Activated CD4-positive, alpha-beta T cell treated with anti-CD3 and anti-CD28 coated beads, Interleukin-2, amount 50 U/mL, for 48 hours (primary cell): ENCODE measurements at regions not wholly inside any gene's neighbourhood (a gene's known extent, or its start where the extent isn't known, plus 50 kb on each side); places are given as distances from the start of the nearest gene placed in this dataset.
"Not testable (repeated sequence)": the region's sequence is repeated elsewhere in the genome, so short reads cannot be mapped to it uniquely, and the experiment has no call there.

Source experiments
- DNase-seq, 2 experiments: peaks; one replicate each; pipeline ENCODE4 v3.0.0-alpha.2; 2020

DNA sequence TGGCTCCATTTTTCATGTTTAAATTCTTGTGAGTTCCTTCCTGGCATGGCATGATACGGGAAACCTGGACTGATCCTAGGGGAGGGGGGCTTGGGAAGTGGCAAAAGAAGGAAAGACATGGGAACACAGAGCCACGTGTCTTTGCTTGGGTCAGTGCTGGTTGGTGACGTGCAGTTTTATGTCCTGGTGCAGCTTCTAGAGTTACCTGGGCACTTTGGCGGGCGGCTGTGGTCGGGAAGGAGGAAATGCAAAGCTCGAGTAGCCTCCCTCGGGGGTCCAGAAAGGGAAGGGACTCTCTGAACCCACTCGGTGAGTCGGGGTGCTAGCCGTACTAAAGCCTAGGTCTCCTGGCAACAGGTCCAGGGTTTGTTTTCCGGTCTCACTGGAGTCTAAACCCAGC is 94.6 kb downstream of the APOB start:
- no peak for DNase-seq

GRCh38 chr2:20946468-20946867 is 97.4 kb downstream of the APOB start:
- no peak for DNase-seq

DNA sequence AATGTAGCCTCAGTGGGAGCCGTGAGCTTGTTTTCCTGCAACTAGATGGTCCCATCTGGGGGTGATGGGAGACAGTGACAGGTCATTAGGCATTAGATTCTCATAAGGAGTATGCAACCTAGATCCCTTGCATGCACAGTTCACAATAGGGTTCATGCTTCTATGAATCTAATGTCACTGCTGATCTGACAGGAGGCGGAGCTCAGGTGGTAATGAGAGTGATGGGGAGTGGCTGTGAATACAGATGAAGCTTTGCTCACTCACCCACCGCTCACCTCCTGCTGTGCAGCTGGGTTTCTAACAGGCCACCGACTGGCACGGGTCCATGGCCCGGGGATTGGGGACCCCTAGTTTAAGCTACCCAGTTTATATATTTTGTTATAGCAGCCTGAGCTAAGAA is 100.2 kb downstream of the APOB start:
- not testable (repeated sequence) for DNase-seq

DNA sequence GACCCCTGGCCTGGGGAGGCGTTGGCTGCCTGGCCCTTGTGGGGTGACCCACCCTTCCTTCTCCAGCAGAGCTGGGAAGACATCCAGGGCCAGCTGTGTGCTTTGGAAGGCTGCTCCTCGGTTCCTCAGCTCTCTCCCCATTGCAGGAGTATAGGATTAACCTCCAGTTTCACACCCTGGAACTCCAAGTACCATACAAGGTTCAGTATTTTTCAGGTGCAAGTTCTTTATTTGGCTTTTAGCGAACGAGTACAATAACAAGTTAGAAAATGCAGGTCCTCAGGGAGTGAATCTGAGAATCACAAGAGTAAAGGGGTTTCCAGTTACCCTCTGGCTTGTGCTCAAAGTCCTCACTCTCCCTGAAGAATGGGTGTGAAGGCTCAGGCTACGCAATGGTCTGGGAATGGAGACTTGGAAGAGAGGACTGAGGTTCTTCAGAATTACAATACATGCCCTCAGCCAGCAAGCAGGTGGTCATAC is 101.2 kb downstream of the APOB start:
- DNase-seq = no peak

GRCh38 chr2:20940856-20941255 is 103.0 kb downstream of the APOB start:
- no peak for DNase-seq

DNA sequence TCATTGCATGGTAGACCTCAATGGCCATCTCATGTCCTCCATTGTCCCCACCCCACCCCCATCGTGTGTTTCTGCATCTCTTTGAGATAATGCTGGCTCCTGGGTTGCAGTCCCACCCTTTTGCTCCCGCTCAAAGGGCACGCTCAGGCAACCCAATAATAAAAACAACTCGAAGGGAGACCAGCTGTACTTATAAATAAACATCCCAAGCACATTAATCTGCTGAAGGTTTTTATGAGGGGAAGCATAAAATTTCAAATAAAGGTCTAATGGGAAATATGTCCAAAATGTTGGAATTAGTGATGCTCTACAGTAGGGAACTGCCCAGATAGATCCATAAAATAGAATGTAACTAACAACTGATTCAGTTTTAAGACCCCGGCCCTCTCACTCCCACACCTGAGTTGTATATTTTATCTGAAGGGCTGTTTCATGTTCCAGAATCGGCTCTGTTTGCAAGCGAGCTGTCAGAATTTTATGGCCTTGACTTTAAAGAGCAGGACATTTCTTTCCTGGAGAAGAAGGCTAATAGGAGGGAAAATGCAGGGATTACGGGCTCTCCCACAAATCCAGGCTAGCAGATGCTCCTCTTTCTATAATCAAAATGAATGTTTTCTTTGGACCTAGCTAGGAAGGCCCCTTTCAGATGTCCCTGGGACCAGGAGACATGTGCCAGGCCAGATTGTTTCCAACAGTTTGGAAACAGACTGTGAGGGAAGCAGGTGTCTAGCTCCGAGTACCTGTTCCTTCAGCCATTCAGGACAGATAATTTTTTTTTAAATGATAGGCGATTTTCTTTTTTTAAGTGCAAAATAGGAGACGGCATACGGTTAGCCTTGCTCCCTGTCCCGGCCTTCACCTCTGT is 103.7 kb downstream of the APOB start:
- no peak for DNase-seq

DNA sequence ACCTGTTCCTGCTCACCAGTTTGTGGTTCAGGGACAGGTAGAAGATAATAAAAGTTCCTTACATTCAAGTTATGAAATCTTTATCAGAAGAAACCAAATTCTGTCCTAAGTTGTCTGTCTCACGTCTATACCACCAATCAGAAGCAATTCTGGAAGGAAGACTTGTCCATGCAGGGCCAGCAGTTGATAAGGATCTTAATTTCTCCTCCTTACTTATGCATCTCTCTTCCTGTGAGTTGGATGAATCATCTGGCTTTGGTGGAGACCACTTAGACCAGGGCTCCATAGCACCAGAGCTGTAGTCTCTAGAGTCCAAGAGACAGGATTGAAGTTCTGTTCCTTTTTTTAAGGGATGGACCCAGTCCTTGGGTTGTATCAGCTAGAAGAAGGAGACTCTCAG is 106.5 kb downstream of the APOB start:
- DNase-seq = no peak

DNA sequence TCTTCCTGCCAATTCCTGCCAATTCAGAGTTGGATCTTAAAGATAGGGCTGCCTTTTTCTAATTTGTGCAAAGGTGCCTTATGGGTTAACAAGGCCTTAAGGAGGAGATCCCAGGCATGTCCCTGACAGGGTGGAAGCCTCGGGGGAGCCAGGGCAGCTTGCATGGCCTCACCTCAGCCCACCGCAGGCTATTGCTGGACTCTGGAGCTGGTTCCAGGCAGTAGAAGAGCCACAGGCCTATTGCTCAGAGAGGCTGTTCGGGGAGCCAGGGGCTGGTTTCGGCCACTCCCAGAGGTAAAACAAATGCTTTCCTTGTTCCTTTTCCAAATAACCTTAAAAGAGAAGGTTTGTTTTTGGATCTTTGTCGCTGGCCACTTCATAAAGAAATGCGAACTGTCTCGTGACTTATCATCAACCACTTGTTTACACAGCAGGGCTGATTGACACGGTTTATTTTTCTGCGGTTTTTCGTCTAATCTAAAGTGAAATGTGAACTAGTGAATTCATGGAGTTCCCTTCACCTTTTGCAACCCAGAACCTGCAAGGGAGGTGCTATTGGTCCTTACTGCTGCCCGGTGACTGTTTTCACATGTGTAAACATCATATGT is 108.6 kb downstream of the APOB start:
- no peak for DNase-seq

DNA sequence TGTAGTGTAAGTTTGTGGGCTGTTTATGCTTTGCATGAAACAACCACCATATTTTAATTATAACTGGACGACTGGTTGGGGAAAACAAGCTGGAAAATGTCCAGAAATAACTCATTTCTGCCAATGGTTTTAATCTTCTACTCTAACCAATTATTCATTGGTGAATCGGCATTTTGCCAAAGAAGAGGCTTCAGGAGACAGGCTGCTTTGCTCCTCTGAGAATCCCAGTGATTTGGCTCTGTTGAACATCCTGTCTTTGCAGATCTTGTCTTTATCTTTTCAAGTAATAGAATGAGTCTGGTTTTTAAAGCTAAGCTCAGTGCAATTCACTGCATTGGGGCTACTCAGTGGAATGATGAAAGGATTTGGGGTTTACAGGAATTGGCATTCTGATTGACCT is 109.6 kb downstream of the APOB start:
- DNase-seq = no peak

GRCh38 chr2:20933714-20934113 is 110.2 kb downstream of the APOB start:
- DNase-seq = no peak

DNA sequence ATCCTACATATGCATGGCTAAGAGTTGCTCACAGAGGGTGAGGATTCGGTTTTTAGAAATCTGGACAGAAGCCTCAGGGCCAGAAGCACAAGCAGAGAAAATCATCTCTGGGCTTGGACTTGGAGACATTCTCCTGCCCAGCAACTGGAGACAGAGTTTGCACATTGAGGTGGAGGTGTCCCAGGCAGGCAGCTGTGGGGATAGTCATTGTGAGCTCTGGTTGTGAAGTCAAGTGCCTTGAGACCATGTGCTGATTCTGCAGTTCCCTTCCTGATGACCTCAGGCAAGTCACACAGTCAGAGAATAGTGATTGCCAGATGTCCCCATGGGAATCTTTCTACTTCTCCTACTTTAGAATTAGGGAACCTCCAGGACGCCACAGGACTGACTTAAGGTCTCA is 108.4 kb upstream of the LDAH start:
- no peak for DNase-seq

GRCh38 chr2:20930928-20931327 is 108.0 kb upstream of the LDAH start:
- DNase-seq = no peak

DNA sequence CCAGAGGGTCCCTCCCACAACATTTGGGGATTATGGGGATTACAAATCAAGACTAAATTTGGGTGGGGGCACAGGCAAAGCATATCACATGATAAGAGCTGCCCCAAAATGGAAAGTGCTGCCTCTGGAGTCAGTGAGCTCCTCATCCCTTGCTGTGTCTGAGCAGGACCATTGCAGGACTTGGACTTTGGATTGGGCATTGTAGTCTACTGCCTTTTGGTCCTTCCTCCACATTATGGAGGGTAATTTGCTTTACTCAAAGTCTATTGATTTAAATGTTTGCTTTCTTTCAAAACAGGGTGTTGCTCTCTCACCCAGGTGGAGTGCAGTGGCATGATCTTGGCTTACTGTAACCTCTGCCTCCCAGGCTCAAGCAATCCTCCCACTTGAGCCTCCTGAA is 106.8 kb upstream of the LDAH start:
- no peak for DNase-seq

DNA sequence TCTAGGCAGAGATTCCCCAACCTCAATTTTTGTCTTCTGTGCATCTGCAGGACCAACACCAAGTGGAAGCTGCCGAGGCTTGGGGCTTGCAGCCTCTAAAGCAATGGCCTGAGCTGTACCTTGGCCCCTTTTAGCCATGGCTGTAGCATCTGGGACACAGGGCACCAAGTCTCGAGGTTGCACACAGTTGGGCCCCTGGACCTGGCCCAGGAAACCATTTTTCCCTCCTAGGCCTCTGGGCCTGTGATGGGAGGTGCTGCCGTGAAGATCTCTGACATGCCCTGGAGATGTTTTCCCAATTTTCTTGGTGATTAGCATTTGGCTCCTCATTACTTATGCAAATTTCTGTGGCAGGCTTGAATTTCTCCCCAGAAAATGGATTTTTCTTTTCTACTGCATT is 105.7 kb upstream of the LDAH start:
- no peak for DNase-seq

DNA sequence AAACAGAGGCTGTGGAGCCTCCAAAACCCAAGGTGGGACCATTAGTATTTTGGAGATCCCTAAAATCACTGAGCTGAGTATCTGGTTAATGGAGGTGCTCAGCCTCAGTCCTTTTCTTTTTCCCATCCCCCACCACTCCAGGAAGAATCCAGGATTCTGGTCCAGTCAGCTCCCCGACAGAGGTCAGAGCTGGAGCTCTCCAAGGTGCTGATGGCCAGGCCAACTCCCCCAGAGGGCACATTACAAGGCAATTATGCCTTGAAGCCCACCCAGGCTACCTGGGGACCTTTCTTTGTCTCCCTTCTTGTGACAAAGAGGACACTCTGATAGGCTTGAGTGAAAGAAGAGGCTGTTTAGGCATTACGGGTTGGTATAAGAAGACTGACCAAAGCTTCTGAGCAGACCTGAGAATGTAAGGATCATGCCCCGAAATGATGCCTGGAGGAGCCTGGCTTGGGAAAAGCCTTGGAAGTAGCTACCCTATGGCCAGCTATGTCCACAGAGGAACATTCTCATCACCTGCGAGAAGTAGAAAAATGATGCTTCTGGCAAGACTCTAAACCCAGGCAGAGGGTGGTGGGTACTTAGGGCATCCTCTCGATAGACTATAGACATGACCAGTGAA is 102.5 kb upstream of the LDAH start:
- DNase-seq = peak in 1 of 2 experiments; percentile 8

DNA sequence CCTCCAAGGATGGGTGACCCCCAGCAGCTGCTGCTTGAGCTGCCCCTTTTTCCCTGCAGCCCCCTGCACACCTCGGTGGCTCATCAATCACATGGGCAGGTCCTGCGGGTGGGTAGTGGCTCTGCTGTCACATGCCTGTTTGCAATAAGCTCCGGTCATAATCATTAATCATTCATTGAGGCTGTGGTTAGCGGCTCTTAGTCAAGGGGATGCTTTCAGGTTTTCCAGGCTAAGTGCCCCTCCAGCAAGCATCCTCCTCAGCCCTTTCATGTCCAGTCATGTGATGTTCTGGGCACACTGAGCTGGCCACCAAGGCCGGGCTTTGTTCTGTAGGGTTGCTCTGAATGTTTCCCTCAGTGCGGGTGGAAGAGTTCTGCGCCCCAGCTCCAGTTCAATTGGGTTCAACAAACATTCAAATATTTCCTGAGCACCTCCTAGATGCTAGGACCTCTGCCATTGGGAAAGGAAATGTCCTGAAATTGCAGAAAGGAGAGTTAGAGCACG is 96.4 kb upstream of the LDAH start:
- DNase-seq = no peak

- no peak for DNase-seq
Observed at GRCh38 chr2:20917719-20918572, 95.0 kb upstream of the LDAH start.

DNA sequence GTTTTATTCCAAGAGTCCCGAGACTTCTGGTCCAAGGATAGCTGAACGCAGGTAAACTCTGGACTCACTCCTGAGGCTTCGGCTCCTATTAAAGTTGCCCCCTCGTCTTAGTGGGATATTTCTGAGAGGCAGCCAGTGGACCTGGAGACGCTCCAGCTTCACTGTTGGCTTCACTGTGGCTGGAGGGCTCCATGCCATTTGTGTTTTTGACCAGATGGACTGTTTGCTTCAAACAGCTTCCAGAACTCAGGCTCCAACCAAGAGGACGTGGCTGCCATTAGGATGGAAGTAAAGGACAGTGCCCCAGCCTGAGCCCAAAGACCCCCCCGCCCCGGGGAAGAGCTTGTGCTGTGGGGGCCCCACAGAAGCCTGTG is 94.4 kb upstream of the LDAH start:
- no peak for DNase-seq

- no peak for DNase-seq
Observed at GRCh38 chr2:20916604-20917286, 93.8 kb upstream of the LDAH start.

DNA sequence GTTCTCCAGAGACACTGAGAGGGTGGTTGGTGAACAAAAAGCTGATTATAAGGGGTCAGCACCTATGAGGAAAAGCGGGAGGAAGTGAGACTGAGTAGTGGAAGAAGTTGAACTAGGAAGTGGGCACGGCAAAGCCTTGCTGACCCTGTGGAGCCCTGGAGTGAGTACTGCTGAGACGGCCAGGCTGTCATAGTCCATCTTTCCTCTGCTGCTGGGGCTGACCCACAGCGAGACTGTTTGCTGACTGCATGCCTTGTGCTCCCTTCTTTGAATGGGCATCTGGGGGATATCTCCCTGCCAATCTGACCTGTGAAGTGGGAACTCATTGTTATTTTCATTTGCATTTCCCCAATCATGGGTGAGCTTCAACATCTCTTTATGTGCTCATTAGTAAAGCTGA is 92.4 kb upstream of the LDAH start:
- DNase-seq = no peak

DNA sequence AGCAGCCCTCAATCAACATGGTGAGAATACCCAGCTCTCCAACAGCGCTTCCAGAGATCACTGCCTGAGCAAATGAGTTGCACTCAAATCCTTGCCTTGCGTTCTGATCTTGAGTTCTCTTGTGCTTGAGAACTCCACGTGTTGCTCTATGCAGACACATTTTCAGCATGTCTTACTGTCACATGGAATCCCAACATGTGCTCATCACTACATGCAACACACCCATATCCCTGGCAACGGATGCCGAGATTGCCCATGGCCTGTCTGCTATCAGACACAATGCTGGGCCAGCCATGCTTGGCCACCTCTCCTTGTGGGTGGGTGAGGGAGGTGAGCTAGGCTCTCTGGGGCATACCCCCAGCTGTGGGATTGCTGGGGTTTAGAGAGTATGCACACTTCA is 91.9 kb upstream of the LDAH start:
- no peak for DNase-seq

DNA sequence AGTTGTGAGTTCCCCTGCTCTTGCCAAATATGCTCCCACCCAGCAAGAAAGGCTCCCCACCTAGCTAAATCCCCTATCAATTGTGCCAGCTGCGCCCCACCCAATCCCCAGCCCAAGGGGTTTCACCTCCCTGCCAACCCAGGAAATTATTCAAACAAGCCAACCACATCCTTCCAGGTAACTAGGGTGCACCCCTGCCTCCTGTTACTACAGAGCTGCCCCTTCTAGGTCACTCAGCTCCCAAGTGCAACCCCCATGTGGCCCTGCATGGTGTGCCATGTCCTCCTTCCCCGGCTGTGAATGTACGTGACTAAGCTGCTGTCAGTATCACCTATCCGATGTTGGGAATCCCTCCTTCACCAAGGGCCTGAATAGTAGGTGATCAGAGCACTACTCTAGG is 91.2 kb upstream of the LDAH start:
- DNase-seq = no peak
